Left ventricle myocardium inferior (tissue), 1 donor: ENCODE measurements at regions not wholly inside any gene's neighbourhood (a gene's known extent, or its start where the extent isn't known, plus 50 kb on each side); places are given as distances from the start of the nearest gene placed in this dataset.
"Not testable (repeated sequence)": the region's sequence is repeated elsewhere in the genome, so short reads cannot be mapped to it uniquely, and the experiment has no call there.

Experiments used
- DNase-seq: peaks from one replicate; pipeline ENCODE4 v3.0.0-alpha.2; 2020
- H3K27ac ChIP-seq: fragments of 200-600 bp; replicated peaks from 2 replicates; pipeline ENCODE4 v1.8.0; 2021
- H3K27me3 ChIP-seq: fragments of 200-600 bp; 2 replicates; pipeline ENCODE4 v1.8.0; 2021; ENCODE audit warnings: low read depth
- H3K36me3 ChIP-seq: fragments of 200-600 bp; 2 replicates; pipeline ENCODE4 v1.8.0; 2021
- H3K4me1 ChIP-seq: fragments of 200-600 bp; 2 replicates; pipeline ENCODE4 v1.8.0; 2021
- H3K4me3 ChIP-seq: fragments of 200-600 bp; 2 replicates; pipeline ENCODE4 v1.8.0; 2021; ENCODE audit warnings: mild to moderate bottlenecking, moderate library complexity
- H3K9me3 ChIP-seq: fragments of 200-600 bp; replicated peaks from 2 replicates; pipeline ENCODE4 v1.8.0; 2021
- intact Hi-C: fragments of 100-400 bp; cut with micrococcal nuclease; formaldehyde crosslinking; loops from one replicate; pipeline ENCODE4 v1.11.0; 2022
- TF ChIP-seq, protein P1 (sequence below): fragments of 200-600 bp; IDR thresholded peaks from 2 replicates; pipeline ENCODE4 v1.8.0; 2021; ENCODE audit warnings: antibody characterized with exemption, mild to moderate bottlenecking, borderline replicate concordance
- donor health status: DM: no; HTN: yes; CAD: no; lungs with severe emphysema.

DNA sequence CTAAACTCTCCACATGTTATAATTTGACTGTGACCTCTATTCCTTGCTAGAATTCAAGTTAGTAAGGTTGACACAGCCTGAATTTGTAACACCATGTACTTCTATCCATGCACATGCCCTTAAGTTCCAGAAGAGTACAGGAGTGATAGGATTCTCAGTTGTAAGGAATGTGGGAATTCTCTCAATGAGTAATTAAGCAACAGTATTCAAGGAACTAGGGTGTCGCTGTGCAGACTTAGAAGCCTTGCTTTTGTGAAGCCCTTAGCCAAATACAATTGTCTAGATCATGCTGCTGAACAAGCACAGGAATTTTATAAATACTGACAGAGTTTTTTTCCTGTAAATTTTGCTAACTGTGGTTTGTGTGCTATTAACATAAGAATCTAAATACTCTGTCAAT, 276.3 kb upstream of the PTBP2 start:
- intact Hi-C loops = no loop called here
- TF ChIP-seq, protein P1, sequence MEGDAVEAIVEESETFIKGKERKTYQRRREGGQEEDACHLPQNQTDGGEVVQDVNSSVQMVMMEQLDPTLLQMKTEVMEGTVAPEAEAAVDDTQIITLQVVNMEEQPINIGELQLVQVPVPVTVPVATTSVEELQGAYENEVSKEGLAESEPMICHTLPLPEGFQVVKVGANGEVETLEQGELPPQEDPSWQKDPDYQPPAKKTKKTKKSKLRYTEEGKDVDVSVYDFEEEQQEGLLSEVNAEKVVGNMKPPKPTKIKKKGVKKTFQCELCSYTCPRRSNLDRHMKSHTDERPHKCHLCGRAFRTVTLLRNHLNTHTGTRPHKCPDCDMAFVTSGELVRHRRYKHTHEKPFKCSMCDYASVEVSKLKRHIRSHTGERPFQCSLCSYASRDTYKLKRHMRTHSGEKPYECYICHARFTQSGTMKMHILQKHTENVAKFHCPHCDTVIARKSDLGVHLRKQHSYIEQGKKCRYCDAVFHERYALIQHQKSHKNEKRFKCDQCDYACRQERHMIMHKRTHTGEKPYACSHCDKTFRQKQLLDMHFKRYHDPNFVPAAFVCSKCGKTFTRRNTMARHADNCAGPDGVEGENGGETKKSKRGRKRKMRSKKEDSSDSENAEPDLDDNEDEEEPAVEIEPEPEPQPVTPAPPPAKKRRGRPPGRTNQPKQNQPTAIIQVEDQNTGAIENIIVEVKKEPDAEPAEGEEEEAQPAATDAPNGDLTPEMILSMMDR = no peak
- peaks cover 1% of the 10 kb centered on the region for H3K9me3 ChIP-seq
- no peaks in the 10 kb centered on the region for H3K27me3 ChIP-seq
- no peaks in the 10 kb centered on the region for H3K36me3 ChIP-seq
- no peaks in the 10 kb centered on the region for H3K4me1 ChIP-seq
- H3K4me3 ChIP-seq = no peak overlapping the region
- no peak for DNase-seq
- no peak overlapping the region for H3K27ac ChIP-seq

DNA sequence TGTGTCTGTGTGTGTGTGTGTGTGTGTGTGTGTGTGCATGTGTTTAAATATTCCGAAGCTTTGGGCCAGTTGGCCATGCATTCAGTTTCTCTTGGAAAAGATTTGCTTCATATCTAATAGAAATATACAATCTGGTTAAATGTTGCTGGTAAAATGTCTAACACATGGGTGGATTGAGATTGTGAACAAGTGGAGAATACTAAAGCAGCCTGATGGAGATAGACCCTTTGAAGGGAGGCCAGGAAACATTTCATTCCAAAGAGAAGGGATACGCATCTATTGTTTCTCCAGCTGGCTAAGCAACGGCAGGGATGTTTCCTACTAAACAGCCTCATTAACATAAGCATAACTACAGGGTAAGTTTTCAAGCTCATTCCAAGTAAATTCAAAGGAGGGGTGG, 257.5 kb upstream of the PTBP2 start:
- DNase-seq = no peak
- H3K36me3 ChIP-seq = no peaks in the 10 kb centered on the region
- H3K27ac ChIP-seq = no peak overlapping the region
- intact Hi-C loops = no loop called here
- H3K9me3 ChIP-seq = no peaks in the 10 kb centered on the region
- no peaks in the 10 kb centered on the region for H3K4me1 ChIP-seq
- TF ChIP-seq, protein P1 = no peak
- no peaks in the 10 kb centered on the region for H3K27me3 ChIP-seq
- H3K4me3 ChIP-seq = no peak overlapping the region

DNA sequence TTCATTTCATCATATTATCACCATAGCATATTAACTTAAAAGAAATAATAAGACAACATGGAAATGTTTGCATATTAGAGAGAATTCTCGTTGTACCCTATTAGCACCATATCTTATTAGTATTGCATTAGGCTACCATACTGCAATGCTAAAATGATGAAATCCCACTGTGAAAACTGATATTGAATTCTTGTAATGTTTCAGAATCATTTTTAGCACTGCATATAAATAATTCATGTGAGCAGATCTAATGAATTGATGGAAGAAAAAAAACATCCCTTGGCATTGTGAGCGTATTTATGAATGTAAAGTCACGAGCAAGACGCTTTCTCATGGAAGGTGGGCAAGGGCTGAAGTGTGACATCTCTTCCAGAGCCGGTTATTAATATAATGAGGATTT, 257.1 kb upstream of the PTBP2 start:
- Histone ChIP-seq H3K36me3 (no peaks in the 10 kb centered on the region), H3K4me1 (no peaks in the 10 kb centered on the region), H3K4me3 (no peak overlapping the region), H3K9me3 (no peaks in the 10 kb centered on the region), H3K27ac (no peak overlapping the region), H3K27me3 (no peaks in the 10 kb centered on the region)
- intact Hi-C loops = no loop called here
- TF ChIP-seq, protein P1 = no peak
- DNase-seq = no peak

DNA sequence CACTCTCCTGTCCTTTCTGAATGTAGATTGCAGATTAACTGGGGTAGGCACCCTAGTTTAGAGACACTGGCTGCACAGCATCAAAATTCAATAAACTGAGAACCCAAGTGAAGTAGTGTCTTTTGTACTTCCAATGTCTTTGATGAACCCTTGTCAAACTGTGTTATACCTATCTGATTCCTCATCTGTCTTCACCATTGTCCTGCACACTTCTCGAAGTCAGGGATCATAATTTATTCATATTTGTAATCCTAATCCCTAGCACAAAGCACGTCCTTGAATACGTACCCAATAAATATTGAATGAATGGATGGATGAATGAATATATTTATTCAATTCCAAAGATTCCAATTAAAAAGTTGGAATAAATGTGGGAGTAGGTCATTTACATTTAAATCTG, 256.6 kb upstream of the PTBP2 start:
- intact Hi-C loops = no loop called here
- no peak for DNase-seq
- no peaks in the 10 kb centered on the region for H3K36me3 ChIP-seq
- no peaks in the 10 kb centered on the region for H3K9me3 ChIP-seq
- H3K4me3 ChIP-seq = no peak overlapping the region
- H3K27me3 ChIP-seq = no peaks in the 10 kb centered on the region
- TF ChIP-seq, protein P1 = no peak
- no peak overlapping the region for H3K27ac ChIP-seq
- no peaks in the 10 kb centered on the region for H3K4me1 ChIP-seq

DNA sequence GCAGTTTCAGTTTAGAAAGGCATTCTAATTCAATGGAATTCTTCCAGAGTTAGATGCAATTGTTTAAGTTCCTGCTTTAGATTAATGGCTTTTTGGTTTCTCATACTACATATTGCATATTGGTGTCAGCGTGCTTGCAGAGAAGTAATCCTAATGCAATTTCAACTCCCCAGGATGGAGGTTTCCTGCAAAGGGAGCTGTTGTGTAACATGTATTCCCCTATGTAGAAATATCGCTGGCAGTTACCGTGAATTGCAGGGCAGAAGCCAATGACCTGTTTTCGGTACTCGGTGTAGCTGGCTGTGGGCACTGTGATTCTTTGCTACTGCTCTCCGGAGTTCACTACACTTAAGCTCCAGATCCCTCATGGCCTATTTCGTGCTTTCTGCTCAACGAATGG, 256.1 kb upstream of the PTBP2 start:
- Histone ChIP-seq H3K4me3 (no peak overlapping the region), H3K9me3 (no peaks in the 10 kb centered on the region), H3K27me3 (no peaks in the 10 kb centered on the region), H3K4me1 (no peaks in the 10 kb centered on the region), H3K27ac (no peak overlapping the region), H3K36me3 (no peaks in the 10 kb centered on the region)
- no peak for DNase-seq
- TF ChIP-seq, protein P1 = no peak
- intact Hi-C loops = no loop called here

DNA sequence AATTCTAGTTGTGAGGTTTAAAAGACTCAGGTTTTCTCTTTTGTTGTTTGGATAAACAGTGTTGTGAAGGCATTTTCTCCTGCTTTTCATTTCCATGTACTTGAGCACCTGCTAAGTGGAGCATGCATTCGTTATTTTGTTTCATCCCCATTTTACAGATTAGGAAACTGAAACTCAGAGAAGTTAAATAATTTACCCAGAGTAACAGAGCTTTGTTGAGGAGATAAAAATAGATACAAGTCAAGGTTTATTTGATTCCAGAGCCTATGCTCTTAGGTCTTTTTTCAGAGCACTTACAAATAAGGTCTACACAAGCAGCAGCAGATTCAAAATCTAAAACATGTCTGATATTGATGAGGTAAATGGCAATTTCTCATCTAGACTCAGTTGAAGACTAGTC, 254.7 kb upstream of the PTBP2 start:
- Histone ChIP-seq H3K36me3 (no peaks in the 10 kb centered on the region), H3K27ac (no peak overlapping the region), H3K9me3 (no peaks in the 10 kb centered on the region), H3K4me3 (no peak overlapping the region), H3K27me3 (no peaks in the 10 kb centered on the region), H3K4me1 (no peaks in the 10 kb centered on the region)
- DNase-seq = no peak
- TF ChIP-seq, protein P1 = no peak
- intact Hi-C loops = no loop called here

DNA sequence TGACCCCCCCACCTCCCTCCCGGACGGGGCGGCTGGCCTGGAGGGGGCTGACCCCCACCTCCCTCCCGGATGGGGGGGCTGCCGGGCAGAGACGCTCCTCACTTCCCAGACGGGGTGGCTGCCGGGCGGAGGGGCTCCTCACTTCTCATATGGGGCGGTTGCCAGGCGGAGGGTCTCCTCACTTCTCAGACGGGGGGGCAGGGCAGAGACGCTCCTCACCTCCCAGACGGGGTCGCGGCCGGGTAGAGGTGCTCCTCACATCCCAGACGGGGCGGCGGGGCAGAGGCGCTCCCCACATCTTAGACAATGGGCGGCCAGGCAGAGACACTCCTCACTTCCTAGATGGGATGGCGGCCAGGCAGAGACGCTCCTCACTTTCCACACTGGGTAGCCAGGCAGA, 251.9 kb upstream of the PTBP2 start:
- H3K4me1 ChIP-seq, DNase-seq, H3K9me3 ChIP-seq, H3K27me3 ChIP-seq, intact Hi-C loops, H3K36me3 ChIP-seq, H3K27ac ChIP-seq, H3K4me3 ChIP-seq: not testable (repeated sequence)
